COR-L47 (cell line): ENCODE measurements at regions not wholly inside any gene's neighbourhood (a gene's known extent, or its start where the extent isn't known, plus 50 kb on each side); places are given as distances from the start of the nearest gene placed in this dataset.
"Not testable (repeated sequence)": the region's sequence is repeated elsewhere in the genome, so short reads cannot be mapped to it uniquely, and the experiment has no call there.

Experiments used
- DNase-seq: peaks from one replicate; lab custom pipeline; 2025; lab: John Stamatoyannopoulos, UW

DNA sequence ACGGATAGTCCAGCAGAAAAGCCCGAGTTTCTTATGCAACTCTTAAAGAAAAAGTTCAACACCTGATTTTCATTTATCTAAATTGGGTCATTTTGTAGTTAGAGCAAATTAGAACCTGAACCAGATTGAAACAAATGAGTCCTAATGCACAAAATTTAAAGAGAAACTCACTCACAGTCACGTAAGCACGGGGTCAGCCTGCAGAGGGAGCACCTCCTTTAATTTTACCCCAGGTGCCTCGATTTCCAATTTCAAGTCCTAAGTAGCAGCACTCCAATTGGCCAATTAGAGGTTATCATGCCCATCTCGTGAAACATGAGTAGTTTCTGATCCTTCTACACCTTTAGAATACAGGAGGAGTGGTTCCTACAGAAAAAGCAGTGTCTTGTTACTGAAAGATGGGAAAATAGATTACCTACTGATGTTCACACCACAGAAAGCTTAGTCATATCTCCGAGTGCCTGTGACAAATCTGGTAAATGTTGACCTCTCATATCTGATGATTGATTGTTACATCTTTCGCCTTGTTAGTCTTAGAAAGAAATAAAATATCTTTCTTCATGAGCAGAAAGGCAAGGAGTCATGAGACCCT is 1929.8 kb upstream of the LRRTM1 start:
- no peak for DNase-seq

DNA sequence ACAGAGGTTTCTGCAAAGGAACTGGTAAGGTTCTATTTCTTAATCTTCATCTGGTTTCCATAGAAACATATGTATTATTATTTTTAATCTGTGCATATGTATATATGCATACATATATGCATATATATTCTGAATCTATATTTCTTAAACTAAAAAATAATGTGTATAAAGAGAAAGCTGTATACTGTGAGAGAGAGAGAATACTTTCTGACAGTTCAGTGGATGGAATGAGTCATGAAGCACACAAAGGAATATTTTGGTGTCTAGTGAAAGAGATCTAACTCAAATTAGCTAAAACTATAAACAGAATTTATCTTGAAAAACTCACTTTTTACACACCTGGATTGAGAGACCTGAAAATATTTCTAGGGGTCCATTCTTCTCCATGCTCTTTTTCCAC is 1929.3 kb upstream of the LRRTM1 start:
- DNase-seq = no peak

- no peak for DNase-seq
These were observed 1925.9 kb upstream of the LRRTM1 start for GRCh38 chr2:82230406-82230805.

DNA sequence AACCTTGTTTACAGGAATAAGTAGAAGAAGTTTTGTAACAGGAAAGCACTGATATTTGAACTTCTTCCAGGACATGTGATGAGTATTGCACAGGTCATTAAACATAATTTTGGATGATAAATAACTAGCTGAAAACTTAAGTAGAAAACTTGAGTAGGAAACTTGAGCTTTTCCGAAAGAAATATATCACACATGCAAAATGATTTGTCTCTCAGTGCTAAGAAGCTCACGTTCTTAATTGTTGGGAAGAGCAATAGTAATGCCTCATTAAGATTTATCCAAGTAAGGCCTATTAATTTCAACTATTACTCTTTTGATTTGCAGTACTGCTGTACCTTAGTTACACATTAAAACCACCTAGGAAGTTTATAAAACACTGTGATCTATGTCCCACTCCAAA is 1921.9 kb upstream of the LRRTM1 start:
- DNase-seq = no peak

DNA sequence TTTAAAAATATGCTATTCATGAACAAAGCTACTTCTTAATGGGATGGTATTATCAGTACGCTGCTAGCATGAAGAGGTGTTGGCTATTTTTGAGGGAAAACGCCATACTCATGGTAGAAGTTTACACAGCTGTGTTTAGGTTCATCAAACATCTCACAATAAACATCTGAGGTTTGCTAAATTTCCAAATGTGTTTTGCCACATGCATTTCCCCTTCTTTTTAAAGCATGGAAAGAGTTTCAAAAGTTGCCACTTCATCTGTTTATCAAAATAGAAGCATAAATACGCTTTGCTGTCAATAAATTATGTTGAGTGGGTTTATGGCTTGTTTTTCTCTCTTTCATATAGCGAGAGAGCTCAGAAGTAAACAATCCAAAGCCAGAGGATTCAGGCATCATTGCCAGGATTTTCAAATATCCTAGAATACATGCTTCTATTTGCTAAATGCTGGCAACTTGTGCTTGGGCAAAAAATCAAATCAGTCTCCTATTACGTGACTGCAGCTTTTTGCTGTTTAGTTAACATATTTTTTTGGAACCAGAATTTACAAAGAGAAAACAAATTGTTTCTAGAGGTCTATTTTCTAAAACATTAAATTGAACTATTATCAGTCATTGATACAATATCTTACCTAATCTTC is 1919.9 kb upstream of the LRRTM1 start:
- DNase-seq = no peak

DNA sequence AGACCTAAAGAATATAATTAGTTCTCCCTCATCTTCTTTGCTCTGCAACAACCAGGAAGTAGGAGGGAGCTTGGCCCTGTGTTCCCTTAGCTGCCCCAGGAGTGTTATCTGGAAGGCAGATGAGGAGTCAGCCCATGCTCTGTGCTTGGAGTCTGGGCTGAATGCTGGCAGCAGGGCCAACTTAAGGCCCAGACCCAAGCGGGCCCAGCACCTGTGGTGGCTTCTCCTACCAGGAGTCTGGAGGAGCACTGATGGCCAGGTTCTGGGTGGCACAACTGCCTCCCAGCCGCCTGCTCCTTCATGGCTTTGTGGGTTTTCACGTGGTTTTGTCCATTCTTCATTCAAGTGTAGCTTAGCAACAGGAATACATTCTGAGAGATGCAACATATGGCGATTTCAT is 1910.7 kb upstream of the LRRTM1 start:
- no peak for DNase-seq

- no peak for DNase-seq
These were observed 1894.9 kb upstream of the LRRTM1 start for GRCh38 chr2:82199493-82199852.

DNA sequence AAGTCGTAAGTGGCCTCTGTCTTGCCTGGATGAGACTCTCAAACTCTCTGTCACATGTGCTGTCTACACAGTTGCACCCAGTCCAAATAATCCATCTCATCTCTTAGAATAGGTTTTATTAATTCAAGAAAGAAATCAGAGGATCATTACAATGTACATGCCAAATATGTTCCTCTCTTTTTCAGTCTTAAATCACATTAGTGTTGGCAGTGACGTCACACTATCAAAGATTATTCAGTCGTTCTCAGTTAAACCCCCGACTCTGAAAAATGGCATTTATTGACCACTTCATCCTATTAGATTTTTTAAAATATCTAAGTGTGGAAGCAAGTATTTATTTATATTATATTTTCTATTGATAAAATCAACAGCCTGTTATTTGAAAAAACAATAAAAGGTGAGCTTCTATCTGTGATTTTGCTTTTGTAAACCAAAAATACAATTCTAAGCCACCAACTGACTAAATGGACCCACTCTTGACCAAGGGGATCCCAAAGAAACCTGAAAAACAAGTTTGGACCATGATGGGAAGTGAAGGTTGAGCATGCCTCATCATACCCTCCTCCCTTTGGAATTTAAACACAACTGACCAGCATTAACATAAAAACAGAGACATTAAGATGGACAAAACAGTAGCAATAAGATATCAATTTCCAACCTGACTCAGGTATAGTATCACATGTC is 1894.4 kb upstream of the LRRTM1 start:
- no peak for DNase-seq

- no peak for DNase-seq
These were observed 1877.7 kb upstream of the LRRTM1 start for GRCh38 chr2:82182270-82182669.

- DNase-seq = not testable (repeated sequence)
These were observed 1870.7 kb upstream of the LRRTM1 start for GRCh38 chr2:82175210-82175609.

GRCh38 chr2:82172483-82172882 is 1867.9 kb upstream of the LRRTM1 start:
- DNase-seq = no peak

- no peak for DNase-seq
These were observed 1864.8 kb upstream of the LRRTM1 start for GRCh38 chr2:82169379-82169778.

DNA sequence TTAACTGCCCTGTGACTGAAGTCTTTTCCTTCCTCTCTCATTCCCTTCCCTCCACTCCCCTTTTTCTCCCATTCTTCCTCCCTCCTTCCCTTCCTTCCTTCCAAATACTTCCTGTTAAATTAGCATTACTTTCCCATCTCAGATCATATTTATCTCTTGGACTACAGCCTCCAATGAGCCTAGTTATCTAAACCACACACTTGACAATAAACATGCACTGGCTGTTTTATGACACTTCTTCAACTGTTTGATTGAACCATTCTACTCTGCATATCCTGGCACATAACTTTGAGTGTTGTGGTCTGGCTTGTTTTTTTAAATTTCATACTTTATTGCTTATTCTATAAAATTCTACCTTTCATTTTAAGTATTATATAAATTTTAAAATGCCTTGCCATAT is 1860.8 kb upstream of the LRRTM1 start:
- DNase-seq = no peak

DNA sequence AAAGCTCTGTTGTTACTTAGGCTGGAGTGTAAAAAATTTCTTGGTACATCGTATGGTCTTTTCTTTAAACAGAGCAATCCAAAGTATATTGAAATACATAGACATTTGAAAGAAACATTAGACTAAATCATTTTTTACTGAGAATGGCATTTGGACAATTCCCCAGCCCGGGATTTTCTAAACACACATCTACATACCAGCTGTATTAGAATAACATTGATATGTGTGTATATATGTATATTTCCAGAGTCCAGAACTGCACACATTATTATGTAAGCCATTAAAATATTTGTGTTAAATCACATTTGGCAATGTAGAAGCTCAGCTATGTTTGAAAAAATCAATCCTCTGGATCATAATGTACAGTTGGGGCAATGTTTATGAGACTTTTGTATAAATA is 1853.6 kb upstream of the LRRTM1 start:
- DNase-seq = no peak

DNA sequence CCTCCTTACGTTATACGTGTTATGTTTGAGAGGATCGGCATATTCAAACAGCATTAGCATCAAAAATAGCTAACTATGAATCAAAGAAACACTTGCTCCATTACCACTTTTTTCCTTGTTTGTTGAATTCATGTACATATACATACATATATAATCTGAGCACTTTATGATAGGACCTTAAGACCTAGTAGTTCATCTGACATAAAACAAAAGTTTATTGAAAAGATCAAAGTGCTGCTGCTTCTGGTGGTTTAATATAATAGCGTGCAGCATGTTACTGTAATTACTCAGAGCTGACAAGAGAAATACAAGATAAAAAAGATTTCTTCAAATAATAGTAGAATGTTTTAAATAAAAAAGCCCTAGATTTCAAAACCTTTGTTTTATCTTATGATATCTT is 1850.9 kb upstream of the LRRTM1 start:
- DNase-seq = no peak

DNA sequence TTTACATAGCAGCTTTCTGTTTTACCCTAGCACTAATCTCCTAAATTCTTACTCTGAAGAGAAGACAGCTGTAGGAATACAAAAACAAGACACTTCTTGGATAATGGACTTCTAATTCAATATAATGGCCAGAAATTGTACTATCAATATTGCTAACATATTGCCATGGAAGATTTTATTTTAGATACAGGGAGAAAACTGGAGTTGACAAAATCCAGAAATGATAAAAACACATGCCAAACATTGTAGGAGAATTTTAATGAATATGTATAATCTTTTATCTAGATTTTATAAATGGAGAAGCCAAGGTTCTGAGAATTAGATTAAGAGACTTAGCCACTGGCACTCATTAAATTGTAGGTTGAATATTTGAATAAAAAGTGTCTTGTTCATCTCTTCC is 1838.8 kb upstream of the LRRTM1 start:
- DNase-seq = no peak

GRCh38 chr2:82139979-82140611 is 1835.5 kb upstream of the LRRTM1 start:
- DNase-seq = no peak

DNA sequence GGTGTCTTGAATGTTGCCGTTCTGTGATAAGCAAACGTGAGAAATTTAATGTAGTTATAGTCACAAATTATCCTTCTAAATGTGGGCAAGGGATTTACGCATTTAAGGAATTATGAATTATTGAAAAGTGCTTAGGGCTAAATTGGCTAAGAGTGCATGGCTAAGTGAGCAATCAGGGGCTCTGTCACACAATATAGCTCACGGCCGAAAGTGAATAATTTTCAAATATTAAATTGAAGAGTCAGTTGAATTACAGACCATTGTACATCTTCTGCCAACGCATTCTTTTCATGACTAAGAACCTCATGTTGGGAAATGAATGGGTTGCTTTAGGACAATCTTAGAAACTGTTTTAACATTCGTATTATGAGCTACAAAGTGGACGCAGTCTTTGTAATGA is 1832.9 kb upstream of the LRRTM1 start:
- DNase-seq = no peak

- DNase-seq = no peak
These were observed 1823.5 kb upstream of the LRRTM1 start for GRCh38 chr2:82128051-82128450.

GRCh38 chr2:82124629-82125028 is 1820.1 kb upstream of the LRRTM1 start:
- no peak for DNase-seq

DNA sequence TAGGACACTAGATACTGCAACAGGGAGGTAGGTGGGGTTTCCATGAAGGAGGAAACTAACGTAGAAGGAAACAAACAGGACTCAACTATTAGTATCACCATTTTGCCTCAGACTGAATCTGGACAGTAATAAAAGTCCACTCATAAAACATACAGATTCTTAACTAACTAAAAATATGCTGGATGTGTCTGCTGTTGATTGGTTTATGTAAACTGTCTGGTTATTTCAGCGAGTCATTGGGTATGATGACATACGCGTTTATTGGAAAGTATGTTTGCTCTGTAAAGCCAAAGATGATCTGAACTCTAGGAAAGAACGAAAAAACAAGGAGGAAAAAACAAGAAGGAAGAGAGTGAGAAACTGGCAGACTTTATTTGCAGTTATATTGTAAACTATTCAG is 1816.1 kb upstream of the LRRTM1 start:
- no peak for DNase-seq

DNA sequence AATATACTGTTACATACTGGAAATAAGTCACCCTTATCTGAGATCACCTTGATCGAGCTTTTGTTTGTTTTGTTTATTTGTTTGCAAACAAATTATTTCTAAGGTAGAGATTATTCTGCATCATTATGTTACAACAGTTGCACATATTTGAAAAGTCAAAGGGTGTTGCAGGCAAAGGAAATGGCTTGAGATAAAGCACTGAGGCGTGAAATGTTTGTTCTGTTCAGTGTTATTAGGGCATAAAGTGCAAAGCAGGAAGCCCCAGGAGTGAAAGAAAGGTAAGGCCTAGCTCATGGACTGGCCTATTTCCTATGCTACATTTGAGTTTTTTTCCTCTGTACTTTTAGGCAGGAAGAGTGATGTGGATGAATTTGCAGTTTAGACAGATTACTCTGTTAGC is 1815.6 kb upstream of the LRRTM1 start:
- no peak for DNase-seq

DNA sequence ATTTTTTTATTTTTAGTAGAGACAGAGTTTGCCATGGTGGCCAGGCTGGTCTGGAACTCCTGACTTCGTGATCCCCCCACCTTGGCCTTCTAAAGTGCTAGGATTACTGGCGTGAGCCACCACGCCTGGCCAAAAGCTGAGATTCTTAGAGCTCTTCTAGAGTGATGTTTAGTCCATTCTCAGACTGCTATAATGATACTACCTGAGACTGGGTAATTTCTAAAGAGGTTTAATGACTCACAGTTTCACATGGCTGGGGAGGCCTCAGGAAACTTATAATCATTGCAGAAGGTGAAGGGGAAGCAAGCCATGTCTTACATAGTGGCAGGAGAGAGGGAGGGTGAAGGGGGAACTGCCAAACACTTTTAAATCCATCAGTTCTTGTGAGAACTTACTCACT is 1804.9 kb upstream of the LRRTM1 start:
- DNase-seq = no peak
